ENCODE measurements at regions not wholly inside any gene's neighbourhood (a gene's known extent, or its start where the extent isn't known, plus 50 kb on each side); places are given as distances from the start of the nearest gene placed in this dataset.
"Not testable (repeated sequence)": the region's sequence is repeated elsewhere in the genome, so short reads cannot be mapped to it uniquely, and the experiment has no call there.

GRCh38 chr16:62805221-62805857, 769.1 kb upstream of the CDH8 start:
- no peak for DNase-seq

- no peak for DNase-seq
Observed at GRCh38 chr16:62794724-62795123, 758.5 kb upstream of the CDH8 start.

DNA sequence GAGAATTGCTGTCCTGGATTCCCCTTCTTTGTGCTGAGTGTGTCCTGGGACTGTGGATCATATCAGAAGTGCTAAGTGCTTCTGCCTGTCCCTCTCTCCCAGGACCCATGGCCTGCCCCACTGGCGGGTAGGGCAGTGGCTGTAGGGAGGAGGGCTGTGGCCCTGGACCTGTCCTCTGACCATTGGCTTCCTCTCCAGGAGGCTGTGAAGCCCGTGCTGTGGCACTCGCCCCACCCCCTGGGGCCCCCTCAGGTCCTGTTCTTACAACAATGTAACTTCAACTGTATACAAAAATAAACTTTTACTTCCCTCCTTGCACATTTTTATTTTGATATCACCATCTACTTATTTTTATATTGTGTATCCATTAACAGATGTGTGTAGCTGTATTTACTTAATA, 743.8 kb upstream of the CDH8 start:
- DNase-seq: not testable (repeated sequence)

GRCh38 chr16:62764572-62764971, 728.3 kb upstream of the CDH8 start:
- no peak for DNase-seq

GRCh38 chr16:62760398-62760797, 724.2 kb upstream of the CDH8 start:
- no peak for DNase-seq

GRCh38 chr16:62755938-62756337, 719.7 kb upstream of the CDH8 start:
- no peak for DNase-seq

DNA sequence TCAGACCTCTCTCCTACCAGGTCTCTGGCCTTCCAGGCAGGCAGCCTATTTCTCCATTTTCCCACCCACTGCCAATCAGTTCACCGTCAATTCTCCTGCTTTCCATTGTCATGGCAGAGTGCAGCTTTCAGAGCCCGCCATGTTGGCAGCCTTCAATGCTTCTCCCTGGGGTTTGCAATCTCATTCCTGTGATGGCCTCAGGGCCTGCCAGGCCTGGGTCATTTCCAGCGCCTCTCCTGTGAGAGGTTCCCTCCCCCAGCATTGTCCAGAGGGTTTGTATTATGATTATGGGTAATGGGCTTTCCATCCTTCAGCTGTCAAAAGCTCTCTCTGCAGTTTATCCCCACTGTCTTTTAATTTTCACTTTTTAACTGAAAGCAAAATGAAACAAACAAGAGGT, 716.6 kb upstream of the CDH8 start:
- DNase-seq: no peak

- no peak for DNase-seq
Observed at GRCh38 chr16:62751218-62751617, 715.0 kb upstream of the CDH8 start.

GRCh38 chr16:62741692-62742091, 705.5 kb upstream of the CDH8 start:
- no peak for DNase-seq

- peak; percentile 67 for DNase-seq
Observed at GRCh38 chr16:62738666-62739460, 702.6 kb upstream of the CDH8 start.

DNA sequence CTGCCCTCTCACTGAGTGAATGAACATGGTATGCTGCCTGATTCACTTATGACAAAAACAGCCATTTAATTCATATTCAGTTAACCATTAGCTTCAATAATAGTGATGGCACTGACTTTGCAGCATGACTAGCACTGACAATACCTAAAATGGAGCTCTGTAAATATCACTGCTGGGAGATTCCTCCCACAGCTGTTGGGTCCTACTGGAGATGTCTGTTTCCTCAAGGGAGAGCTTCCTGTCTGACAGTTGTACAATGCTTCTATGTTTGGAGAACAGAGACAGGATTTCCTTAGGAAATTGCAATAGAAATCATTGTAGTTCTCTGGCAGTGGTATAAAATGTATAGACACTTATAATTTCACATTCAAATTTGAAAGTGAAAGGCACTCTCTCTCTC, 695.9 kb upstream of the CDH8 start:
- no peak for DNase-seq

DNA sequence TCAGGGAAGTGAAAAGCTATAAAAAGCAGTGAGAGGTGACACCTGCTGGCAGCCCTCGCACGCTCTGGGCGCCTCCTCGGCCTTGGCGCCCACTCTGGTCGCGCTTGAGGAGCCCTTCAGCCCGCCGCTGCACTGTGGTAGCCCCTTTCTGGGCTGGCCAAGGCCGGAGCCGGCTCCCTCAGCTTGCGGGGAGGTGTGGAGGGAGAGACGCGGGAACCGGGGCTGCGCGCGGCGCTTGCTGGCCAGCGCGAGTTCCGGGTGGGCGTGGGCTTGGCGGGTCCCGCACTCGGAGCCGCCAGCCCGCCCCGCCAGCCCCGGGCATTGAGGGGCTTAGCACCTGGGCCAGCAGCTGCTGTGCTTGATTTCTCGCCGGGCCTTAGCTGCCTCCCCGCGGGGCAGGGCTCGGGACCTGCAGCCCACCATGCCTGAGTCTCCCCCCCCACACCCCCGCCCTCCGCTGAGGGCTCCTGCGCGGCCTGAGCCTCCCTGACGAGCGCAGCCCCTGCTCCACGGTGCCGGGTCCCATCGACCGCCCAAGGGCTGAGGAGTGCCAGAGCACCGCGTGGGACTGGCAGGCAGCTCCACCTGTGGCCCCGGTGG, 688.5 kb upstream of the CDH8 start:
- not testable (repeated sequence) for DNase-seq

GRCh38 chr16:62720651-62721050, 684.4 kb upstream of the CDH8 start:
- no peak for DNase-seq

DNA sequence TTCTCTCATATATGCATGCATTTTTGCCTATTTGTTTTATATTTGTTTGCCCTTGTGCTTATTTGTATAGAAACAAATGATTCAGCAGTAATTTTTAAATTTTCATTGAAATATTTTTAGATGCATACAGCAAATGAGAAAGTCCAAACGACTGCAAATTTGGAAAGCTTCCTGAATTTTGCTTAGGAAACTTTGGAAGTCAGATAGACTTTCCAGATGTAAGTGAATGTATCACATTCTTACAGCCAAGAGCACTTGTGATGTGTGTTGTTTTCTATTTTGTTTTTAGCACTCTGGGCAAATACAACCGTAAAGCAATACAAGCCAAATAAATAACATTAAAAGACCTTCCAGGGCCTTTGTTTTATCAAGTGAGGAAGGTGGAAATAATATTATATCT, 680.8 kb upstream of the CDH8 start:
- DNase-seq: no peak

DNA sequence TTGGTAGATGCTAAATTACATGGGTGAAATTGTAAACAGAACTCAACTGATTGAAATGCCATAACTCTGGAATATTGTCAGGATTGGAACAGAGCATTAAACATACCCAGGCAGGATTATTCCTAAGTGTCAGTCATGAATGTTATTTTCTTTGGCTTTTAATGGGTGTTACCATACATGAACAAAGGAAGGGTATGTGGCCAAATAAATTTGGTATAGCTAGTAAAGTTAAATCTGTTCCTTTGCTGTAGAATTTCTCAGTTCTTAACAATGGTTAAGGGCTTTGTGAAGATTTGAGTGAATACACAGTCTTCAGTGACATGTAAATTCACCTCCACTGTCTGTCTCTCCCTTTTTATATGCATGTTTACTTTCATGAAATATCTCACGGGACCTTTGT, 679.5 kb upstream of the CDH8 start:
- DNase-seq: no peak

GRCh38 chr16:62712566-62712965, 676.3 kb upstream of the CDH8 start:
- DNase-seq: no peak

DNA sequence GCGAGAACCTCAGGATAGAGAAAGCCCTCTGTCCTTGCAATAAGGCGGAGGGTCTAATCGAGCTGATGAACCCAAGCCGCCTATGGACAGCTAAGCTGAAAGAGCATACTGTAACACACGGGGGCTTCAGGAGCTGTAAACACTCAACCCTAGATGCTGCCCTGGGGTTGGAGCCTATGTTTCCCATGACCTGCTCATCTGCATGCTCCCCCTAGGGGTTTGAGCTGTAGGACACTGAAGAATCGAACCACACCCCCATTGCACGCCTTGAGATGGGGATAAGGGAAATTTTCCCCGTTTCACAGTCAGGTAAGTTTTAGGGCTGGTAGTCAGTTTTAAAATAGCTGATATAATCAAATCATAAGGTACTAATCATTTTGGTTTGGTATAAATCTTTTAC, 675.6 kb upstream of the CDH8 start:
- no peak for DNase-seq

- DNase-seq: no peak
Observed at GRCh38 chr16:62709794-62710193, 673.6 kb upstream of the CDH8 start.

- no peak for DNase-seq
Observed at GRCh38 chr16:62701426-62701825, 665.2 kb upstream of the CDH8 start.

- no peak for DNase-seq
Observed at GRCh38 chr16:62700426-62701294, 664.4 kb upstream of the CDH8 start.

- no peak for DNase-seq
Observed at GRCh38 chr16:62692685-62693084, 656.4 kb upstream of the CDH8 start.

GRCh38 chr16:62681819-62682218, 645.6 kb upstream of the CDH8 start:
- DNase-seq: no peak

GRCh38 chr16:62678796-62679195, 642.6 kb upstream of the CDH8 start:
- DNase-seq: no peak

Data from midbrain (tissue), 1 donor.